ENCODE measurements at regions not wholly inside any gene's neighbourhood (a gene's known extent, or its start where the extent isn't known, plus 50 kb on each side); places are given as distances from the start of the nearest gene placed in this dataset.
"Not testable (repeated sequence)": the region's sequence is repeated elsewhere in the genome, so short reads cannot be mapped to it uniquely, and the experiment has no call there.

DNA sequence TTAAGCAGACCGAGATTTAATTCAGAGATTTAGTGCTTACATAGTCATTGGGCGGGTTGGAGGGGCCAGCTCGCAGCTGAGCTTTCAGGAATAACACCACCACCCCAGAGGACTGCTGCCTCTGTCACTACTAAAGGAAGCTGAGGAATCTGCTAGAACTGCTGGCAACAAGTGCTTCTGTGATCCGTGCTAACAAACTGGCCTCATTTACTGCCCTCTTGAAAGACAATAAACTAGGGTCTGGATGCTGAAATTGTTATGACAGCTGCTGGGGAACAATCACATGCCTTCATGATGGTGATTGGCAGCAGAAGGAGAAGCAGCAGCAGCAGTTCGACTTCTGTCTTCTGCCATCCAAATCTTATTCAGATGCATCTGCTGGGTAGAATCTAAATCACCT, 285.5 kb upstream of the TAC1 start:
- no peaks in the 10 kb centered on the region for H3K9me3 ChIP-seq (replicated peaks; ENCODE audit: insufficient read depth, low read length)
- H3K27me3 ChIP-seq (replicated peaks; ENCODE audit: insufficient read depth, low read length), result no peaks in the 10 kb centered on the region
- no peak overlapping the region for H3K4me3 ChIP-seq (ENCODE audit: low read length)
- no peaks in the 10 kb centered on the region for H3K79me2 ChIP-seq (ENCODE audit: low read length)
- H2AFZ ChIP-seq (ENCODE audit: low read length), result no peak overlapping the region
- H3K9ac ChIP-seq (ENCODE audit: low read length), result no peak overlapping the region
- TF ChIP-seq CTCF (IDR thresholded peaks at IDR 0.05; ENCODE audit: low read length) (no peak), EZH2phosphoT487 (IDR thresholded peaks at IDR 0.05; ENCODE audit: low read length) (no peak), EZH2 (optimal IDR thresholded peaks at IDR 0.05; ENCODE audit: low read depth, low read length) (no peak)
- no peaks in the 10 kb centered on the region for H3K36me3 ChIP-seq (replicated peaks; ENCODE audit: insufficient read depth, low read length)
- H3K9me2 ChIP-seq (replicated peaks; ENCODE audit: insufficient read depth, low read length), result no peaks in the 10 kb centered on the region
- no peaks in the 10 kb centered on the region for H3F3A ChIP-seq (ENCODE audit: insufficient read depth, low read length)
- no peaks in the 10 kb centered on the region for H3K4me1 ChIP-seq (ENCODE audit: low read length)
- H3K27ac ChIP-seq (ENCODE audit: low read length), result no peak overlapping the region
- DNase-seq, result no peak
- no peaks in the 10 kb centered on the region for H4K20me1 ChIP-seq (ENCODE audit: insufficient read depth, low read length)
- no peak overlapping the region for H3K4me2 ChIP-seq (ENCODE audit: low read depth, low read length)

DNA sequence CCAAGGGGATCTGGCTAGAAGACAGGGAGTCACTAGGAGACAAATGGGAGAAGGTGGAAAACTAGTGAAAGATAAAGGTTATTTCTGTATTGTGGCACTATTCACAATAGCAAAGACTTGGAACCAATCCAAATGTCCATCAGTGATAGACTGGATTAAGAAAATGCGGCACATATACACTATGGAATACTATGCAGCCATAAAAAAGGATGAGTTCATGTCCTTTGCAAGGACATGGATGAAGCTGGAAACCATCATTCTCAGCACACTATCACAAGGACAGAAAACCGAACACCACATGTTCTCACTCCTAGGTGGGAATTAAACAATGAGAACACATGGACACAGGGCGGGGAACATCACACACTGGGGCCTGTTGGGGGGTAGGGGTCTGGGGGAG, 282.4 kb upstream of the TAC1 start:
- H3K9ac ChIP-seq (ENCODE audit: low read length); H4K20me1 ChIP-seq (ENCODE audit: insufficient read depth, low read length); H3K4me1 ChIP-seq (ENCODE audit: low read length); H3K27ac ChIP-seq (ENCODE audit: low read length); H3K4me3 ChIP-seq (ENCODE audit: low read length); DNase-seq; H3K9me2 ChIP-seq (replicated peaks; ENCODE audit: insufficient read depth, low read length); H3K4me2 ChIP-seq (ENCODE audit: low read depth, low read length); H3K36me3 ChIP-seq (replicated peaks; ENCODE audit: insufficient read depth, low read length); H2AFZ ChIP-seq (ENCODE audit: low read length); H3K79me2 ChIP-seq (ENCODE audit: low read length); H3K9me3 ChIP-seq (replicated peaks; ENCODE audit: insufficient read depth, low read length); H3K27me3 ChIP-seq (replicated peaks; ENCODE audit: insufficient read depth, low read length); H3F3A ChIP-seq (ENCODE audit: insufficient read depth, low read length): not testable (repeated sequence)

DNA sequence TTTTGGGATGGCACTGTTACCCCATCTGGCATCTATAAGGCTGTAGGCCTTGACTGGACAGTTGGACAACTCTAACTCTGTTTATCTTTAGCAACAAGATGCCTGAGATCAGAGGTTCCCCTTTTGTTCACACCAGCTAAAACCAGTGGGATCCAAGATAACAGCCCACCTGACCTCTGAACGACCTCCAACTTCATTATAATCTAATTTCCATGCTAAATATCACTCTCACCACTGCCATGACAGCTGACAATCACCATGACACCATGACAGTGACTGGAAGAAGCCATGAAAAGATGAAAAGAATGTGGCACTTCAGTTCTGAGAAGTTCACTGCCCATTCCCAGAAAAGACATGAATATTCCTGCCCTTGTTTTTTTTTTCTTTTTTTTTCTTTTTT, 281.4 kb upstream of the TAC1 start:
- TF ChIP-seq CTCF (IDR thresholded peaks at IDR 0.05; ENCODE audit: low read length) (no peak), EZH2 (optimal IDR thresholded peaks at IDR 0.05; ENCODE audit: low read depth, low read length) (no peak), EZH2phosphoT487 (IDR thresholded peaks at IDR 0.05; ENCODE audit: low read length) (no peak)
- Histone ChIP-seq H3K9me2 (replicated peaks; ENCODE audit: insufficient read depth, low read length) (no peaks in the 10 kb centered on the region), H3K4me2 (ENCODE audit: low read depth, low read length) (no peak overlapping the region), H3F3A (ENCODE audit: insufficient read depth, low read length) (no peaks in the 10 kb centered on the region), H3K79me2 (ENCODE audit: low read length) (no peaks in the 10 kb centered on the region), H3K27me3 (replicated peaks; ENCODE audit: insufficient read depth, low read length) (no peaks in the 10 kb centered on the region), H4K20me1 (ENCODE audit: insufficient read depth, low read length) (no peaks in the 10 kb centered on the region), H2AFZ (ENCODE audit: low read length) (no peak overlapping the region), H3K9ac (ENCODE audit: low read length) (no peak overlapping the region), H3K9me3 (replicated peaks; ENCODE audit: insufficient read depth, low read length) (no peaks in the 10 kb centered on the region), H3K36me3 (replicated peaks; ENCODE audit: insufficient read depth, low read length) (no peaks in the 10 kb centered on the region), H3K4me1 (ENCODE audit: low read length) (no peaks in the 10 kb centered on the region), H3K4me3 (ENCODE audit: low read length) (no peak overlapping the region), H3K27ac (ENCODE audit: low read length) (no peak overlapping the region)
- DNase-seq, result no peak

DNA sequence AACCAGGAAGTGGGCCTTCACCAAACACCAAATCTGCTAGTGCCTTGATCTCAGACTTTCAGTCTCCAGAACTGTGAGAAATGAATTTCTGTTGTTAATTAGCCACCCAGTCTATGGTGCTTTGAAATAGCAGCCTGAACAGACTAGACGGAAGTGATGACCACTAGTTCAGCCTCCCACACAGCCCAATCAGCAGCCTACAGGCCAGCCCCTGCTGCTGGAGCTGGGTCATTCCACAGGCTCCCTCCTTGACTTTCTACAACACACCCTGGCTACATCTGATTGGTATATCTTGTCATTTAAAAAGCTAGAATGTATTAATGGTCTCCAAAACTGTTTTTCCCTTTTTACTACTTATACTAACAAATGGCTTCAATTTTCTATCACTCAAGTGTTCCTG, 277.2 kb upstream of the TAC1 start:
- no peaks in the 10 kb centered on the region for H4K20me1 ChIP-seq (ENCODE audit: insufficient read depth, low read length)
- H3K27ac ChIP-seq (ENCODE audit: low read length), result no peak overlapping the region
- H3K9me2 ChIP-seq (replicated peaks; ENCODE audit: insufficient read depth, low read length), result no peaks in the 10 kb centered on the region
- no peak overlapping the region for H3K4me2 ChIP-seq (ENCODE audit: low read depth, low read length)
- no peak overlapping the region for H3K4me3 ChIP-seq (ENCODE audit: low read length)
- no peaks in the 10 kb centered on the region for H3K36me3 ChIP-seq (replicated peaks; ENCODE audit: insufficient read depth, low read length)
- no peaks in the 10 kb centered on the region for H3K79me2 ChIP-seq (ENCODE audit: low read length)
- no peaks in the 10 kb centered on the region for H3K9me3 ChIP-seq (replicated peaks; ENCODE audit: insufficient read depth, low read length)
- no peaks in the 10 kb centered on the region for H3F3A ChIP-seq (ENCODE audit: insufficient read depth, low read length)
- no peak overlapping the region for H3K9ac ChIP-seq (ENCODE audit: low read length)
- TF ChIP-seq EZH2 (optimal IDR thresholded peaks at IDR 0.05; ENCODE audit: low read depth, low read length) (no peak), EZH2phosphoT487 (IDR thresholded peaks at IDR 0.05; ENCODE audit: low read length) (no peak), CTCF (IDR thresholded peaks at IDR 0.05; ENCODE audit: low read length) (no peak)
- no peaks in the 10 kb centered on the region for H3K4me1 ChIP-seq (ENCODE audit: low read length)
- no peaks in the 10 kb centered on the region for H3K27me3 ChIP-seq (replicated peaks; ENCODE audit: insufficient read depth, low read length)
- no peak overlapping the region for H2AFZ ChIP-seq (ENCODE audit: low read length)
- DNase-seq, result no peak

Measured in MM.1S (cell line).